SU-DHL-6 (cell line): ENCODE measurements at regions not wholly inside any gene's neighbourhood (a gene's known extent, or its start where the extent isn't known, plus 50 kb on each side); places are given as distances from the start of the nearest gene placed in this dataset.

Experiments used
- EZH2phosphoT487 ChIP-seq: fragments of 200-600 bp; sonication (generic), shearing (Covaris generic); conservative IDR thresholded peaks from 2 replicates; pipeline ENCODE4 v1.6.1; 2018; ENCODE audit warnings: mild to moderate bottlenecking, antibody characterized with exemption, low read length, moderate library complexity, mixed read lengths
- TF ChIP-seq, protein P1 (sequence below): fragments of 200-600 bp; sonication (generic); IDR thresholded peaks from one replicate; pipeline ENCODE4 v1.5.1; 2017; ENCODE audit warnings: antibody characterized with exemption, mild to moderate bottlenecking, low read length, moderate library complexity; ENCODE audit not compliant: insufficient read depth, poor library complexity, severe bottlenecking

DNA sequence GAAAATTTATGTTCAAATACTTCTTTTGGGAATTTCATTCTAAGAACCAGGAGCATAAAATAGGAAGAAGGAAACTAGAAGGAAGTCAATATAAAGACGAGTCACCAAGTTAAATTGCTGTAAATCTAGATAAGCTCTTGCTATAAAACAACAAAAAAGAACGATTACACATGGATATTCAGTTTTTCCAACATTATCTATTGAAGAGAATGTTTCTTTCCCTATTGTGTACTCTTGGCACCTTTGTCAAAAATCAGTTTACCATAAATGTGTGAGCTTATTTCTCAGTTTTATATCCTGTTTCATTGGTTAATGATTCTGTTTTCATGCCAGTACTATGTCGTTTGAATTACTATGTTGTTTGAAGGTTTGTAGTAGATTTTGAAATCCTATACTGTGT is 536.3 kb upstream of the MKI67 start:
- no peak for TF ChIP-seq EZH2phosphoT487
- TF ChIP-seq, protein P1, sequence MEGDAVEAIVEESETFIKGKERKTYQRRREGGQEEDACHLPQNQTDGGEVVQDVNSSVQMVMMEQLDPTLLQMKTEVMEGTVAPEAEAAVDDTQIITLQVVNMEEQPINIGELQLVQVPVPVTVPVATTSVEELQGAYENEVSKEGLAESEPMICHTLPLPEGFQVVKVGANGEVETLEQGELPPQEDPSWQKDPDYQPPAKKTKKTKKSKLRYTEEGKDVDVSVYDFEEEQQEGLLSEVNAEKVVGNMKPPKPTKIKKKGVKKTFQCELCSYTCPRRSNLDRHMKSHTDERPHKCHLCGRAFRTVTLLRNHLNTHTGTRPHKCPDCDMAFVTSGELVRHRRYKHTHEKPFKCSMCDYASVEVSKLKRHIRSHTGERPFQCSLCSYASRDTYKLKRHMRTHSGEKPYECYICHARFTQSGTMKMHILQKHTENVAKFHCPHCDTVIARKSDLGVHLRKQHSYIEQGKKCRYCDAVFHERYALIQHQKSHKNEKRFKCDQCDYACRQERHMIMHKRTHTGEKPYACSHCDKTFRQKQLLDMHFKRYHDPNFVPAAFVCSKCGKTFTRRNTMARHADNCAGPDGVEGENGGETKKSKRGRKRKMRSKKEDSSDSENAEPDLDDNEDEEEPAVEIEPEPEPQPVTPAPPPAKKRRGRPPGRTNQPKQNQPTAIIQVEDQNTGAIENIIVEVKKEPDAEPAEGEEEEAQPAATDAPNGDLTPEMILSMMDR = no peak
